NCI-H774 (cell line): ENCODE measurements at regions not wholly inside any gene's neighbourhood (a gene's known extent, or its start where the extent isn't known, plus 50 kb on each side); places are given as distances from the start of the nearest gene placed in this dataset.

Experiments used
- DNase-seq: peaks from one replicate; lab custom pipeline; 2025; lab: John Stamatoyannopoulos, UW

- DNase-seq, result peak; percentile 43
Observed at GRCh38 chr21:30986965-30987364, 51.3 kb downstream of the KRTAP19-8 start.

GRCh38 chr21:30984889-30985288 lies 53.4 kb downstream of the KRTAP19-8 start:
- DNase-seq, result peak; percentile 80

GRCh38 chr21:30981403-30981802 lies 56.9 kb downstream of the KRTAP19-8 start:
- no peak for DNase-seq

GRCh38 chr21:30979054-30979453 lies 59.2 kb downstream of the KRTAP19-8 start:
- DNase-seq, result no peak

- DNase-seq, result no peak
Observed at GRCh38 chr21:30964283-30964682, 74.0 kb downstream of the KRTAP19-8 start.

- DNase-seq, result no peak
Observed at GRCh38 chr21:30963502-30963901, 74.8 kb downstream of the KRTAP19-8 start.

GRCh38 chr21:30962013-30962412 lies 76.3 kb downstream of the KRTAP19-8 start:
- no peak for DNase-seq

- DNase-seq, result no peak
Observed at GRCh38 chr21:30958741-30959140, 77.4 kb upstream of the KRTAP11-1 start.

GRCh38 chr21:30957010-30957409 lies 75.6 kb upstream of the KRTAP11-1 start:
- DNase-seq, result no peak

- no peak for DNase-seq
Observed at GRCh38 chr21:30953605-30954004, 72.2 kb upstream of the KRTAP11-1 start.

GRCh38 chr21:30947141-30947540 lies 65.8 kb upstream of the KRTAP11-1 start:
- DNase-seq, result no peak

GRCh38 chr21:30943920-30944319 lies 62.5 kb upstream of the KRTAP11-1 start:
- DNase-seq, result no peak

GRCh38 chr21:30943243-30943642 lies 61.9 kb upstream of the KRTAP11-1 start:
- no peak for DNase-seq

GRCh38 chr21:30942192-30942591 lies 60.8 kb upstream of the KRTAP11-1 start:
- DNase-seq, result no peak

- no peak for DNase-seq
Observed at GRCh38 chr21:30936207-30936606, 54.8 kb upstream of the KRTAP11-1 start.

GRCh38 chr21:30935889-30936168 lies 54.4 kb upstream of the KRTAP11-1 start:
- no peak for DNase-seq

- no peak for DNase-seq
Observed at GRCh38 chr21:30935121-30935888, 53.9 kb upstream of the KRTAP11-1 start.

GRCh38 chr21:30932686-30933085 lies 51.3 kb upstream of the KRTAP11-1 start:
- DNase-seq, result no peak
